Neural progenitor cell (in vitro differentiated cells): ENCODE measurements at regions not wholly inside any gene's neighbourhood (a gene's known extent, or its start where the extent isn't known, plus 50 kb on each side); places are given as distances from the start of the nearest gene placed in this dataset.

Experiments used
- DNase-seq: peaks from one replicate; pipeline ENCODE4 v3.0.0-alpha.2; 2016; ENCODE audit warnings: low spot score
- H2AFZ ChIP-seq: fragments of 200-600 bp; sonication (generic); replicated peaks from 2 replicates; pipeline ENCODE4 v1.6.1; 2016; ENCODE audit warnings: antibody characterized with exemption
- H3F3A ChIP-seq: fragments of 200-600 bp; sonication (generic); 2 replicates; pipeline ENCODE4 v1.6.1; 2016; ENCODE audit warnings: antibody characterized with exemption, low read depth
- H3K27ac ChIP-seq: fragments of 200-600 bp; sonication (generic); 2 replicates; pipeline ENCODE4 v1.5.1; 2016; ENCODE audit warnings: mild to moderate bottlenecking
- H3K27me3 ChIP-seq: fragments of 200-600 bp; sonication (generic); 2 replicates; pipeline ENCODE4 v1.6.1; 2016; ENCODE audit warnings: mild to moderate bottlenecking, moderate library complexity
- H3K36me3 ChIP-seq: fragments of 200-600 bp; sonication (generic); 2 replicates; pipeline ENCODE4 v1.5.1; 2016
- H3K4me1 ChIP-seq: fragments of 200-600 bp; sonication (generic); 2 replicates; pipeline ENCODE4 v1.6.1; 2016; ENCODE audit warnings: mixed run types
- H3K4me2 ChIP-seq: fragments of 200-600 bp; sonication (generic); 2 replicates; pipeline ENCODE4 v1.6.1; 2016
- H3K4me3 ChIP-seq: fragments of 200-600 bp; sonication (generic); 2 replicates; pipeline ENCODE4 v1.5.1; 2016
- H3K79me2 ChIP-seq: fragments of 200-600 bp; sonication (generic); 2 replicates; pipeline ENCODE4 v1.6.1; 2016; ENCODE audit warnings: low read depth
- H3K9ac ChIP-seq: fragments of 200-600 bp; sonication (generic); 2 replicates; pipeline ENCODE4 v1.6.1; 2016
- H3K9me3 ChIP-seq: fragments of 200-600 bp; sonication (generic); 2 replicates; pipeline ENCODE4 v1.5.1; 2016; ENCODE audit warnings: low read depth
- H4K20me1 ChIP-seq: fragments of 200-600 bp; sonication (generic); 2 replicates; pipeline ENCODE4 v1.6.1; 2016; ENCODE audit warnings: low read depth
- H3K27ac Mint-ChIP-seq: 3 replicates; pipeline ENCODE4 v1.8.0; 2021; ENCODE audit warnings: mixed read lengths
- H3K27me3 Mint-ChIP-seq: 2 replicates; pipeline ENCODE4 v1.8.0; 2022; ENCODE audit warnings: low read depth, mild to moderate bottlenecking, inconsistent platforms, moderate library complexity, mixed read lengths; ENCODE audit not compliant: insufficient read depth
- H3K36me3 Mint-ChIP-seq: 3 replicates; pipeline ENCODE4 v1.8.0; 2021; ENCODE audit warnings: mixed read lengths
- H3K4me1 Mint-ChIP-seq: 3 replicates; pipeline ENCODE4 v1.8.0; 2021; ENCODE audit warnings: mixed read lengths
- H3K4me3 Mint-ChIP-seq: 3 replicates; pipeline ENCODE4 v1.8.0; 2021; ENCODE audit warnings: mild to moderate bottlenecking, moderate library complexity, mixed read lengths
- H3K9me3 Mint-ChIP-seq: 3 replicates; pipeline ENCODE4 v1.8.0; 2020; ENCODE audit warnings: mixed read lengths
- CTCF ChIP-seq: fragments of 200-600 bp; sonication (generic); IDR thresholded peaks from 2 replicates; pipeline ENCODE4 v1.5.1; 2017; ENCODE audit warnings: antibody characterized with exemption, mild to moderate bottlenecking
- EZH2 ChIP-seq: fragments of 200-600 bp; sonication (generic); IDR thresholded peaks from 2 replicates; pipeline ENCODE4 v1.6.1; 2017; ENCODE audit warnings: antibody characterized with exemption, mild to moderate bottlenecking, moderate library complexity
- EZH2phosphoT487 ChIP-seq: fragments of 200-600 bp; sonication (generic); IDR thresholded peaks from 2 replicates; pipeline ENCODE4 v1.6.1; 2017; ENCODE audit warnings: antibody characterized with exemption

- Mint-ChIP-seq H3K36me3 (no peaks in the 10 kb centered on the region), H3K9me3 (peaks cover 7% of the 10 kb centered on the region), H3K27ac (no peak overlapping the region), H3K4me1 (peaks cover 3% of the 10 kb centered on the region), H3K4me3 (no peak overlapping the region), H3K27me3 (no peaks in the 10 kb centered on the region)
- no peaks in the 10 kb centered on the region for H3K27me3 ChIP-seq
- H3K9me3 ChIP-seq, result no peaks in the 10 kb centered on the region
- H4K20me1 ChIP-seq, result no peaks in the 10 kb centered on the region
- TF ChIP-seq EZH2phosphoT487 (no peak), EZH2 (no peak), CTCF (no peak)
- no peak overlapping the region for H3K27ac ChIP-seq
- DNase-seq, result no peak
- H3K4me3 ChIP-seq, result no peak overlapping the region
- H3K4me1 ChIP-seq, result peaks cover 8% of the 10 kb centered on the region
- H2AFZ ChIP-seq, result peak overlapping the region; percentile 55
- H3K4me2 ChIP-seq, result no peak overlapping the region
- H3F3A ChIP-seq, result no peaks in the 10 kb centered on the region
- no peaks in the 10 kb centered on the region for H3K79me2 ChIP-seq
- H3K36me3 ChIP-seq, result no peaks in the 10 kb centered on the region
- no peak overlapping the region for H3K9ac ChIP-seq
Observed at GRCh38 chr13:33723365-33723764, 94.6 kb upstream of the RFC3 start.

GRCh38 chr13:33723772-33724435 is 94.0 kb upstream of the RFC3 start:
- Histone ChIP-seq H3K4me1 (peaks cover 8% of the 10 kb centered on the region), H3K4me3 (no peak overlapping the region), H3K4me2 (no peak overlapping the region), H2AFZ (peak overlapping the region; percentile 55), H3K27me3 (no peaks in the 10 kb centered on the region), H3K79me2 (no peaks in the 10 kb centered on the region), H3K9me3 (no peaks in the 10 kb centered on the region), H3K27ac (no peak overlapping the region), H3K9ac (no peak overlapping the region), H3K36me3 (no peaks in the 10 kb centered on the region), H3F3A (no peaks in the 10 kb centered on the region), H4K20me1 (no peaks in the 10 kb centered on the region)
- no peak overlapping the region for H3K4me3 Mint-ChIP-seq
- TF ChIP-seq CTCF (peak; percentile 84), EZH2 (no peak)
- H3K9me3 Mint-ChIP-seq, result peaks cover 7% of the 10 kb centered on the region
- H3K36me3 Mint-ChIP-seq, result no peaks in the 10 kb centered on the region
- no peak overlapping the region for H3K27ac Mint-ChIP-seq
- peak; percentile 88 for DNase-seq
- H3K27me3 Mint-ChIP-seq, result no peaks in the 10 kb centered on the region
- H3K4me1 Mint-ChIP-seq, result peaks cover 5% of the 10 kb centered on the region

GRCh38 chr13:33725340-33725739 is 92.6 kb upstream of the RFC3 start:
- H4K20me1 ChIP-seq, result no peaks in the 10 kb centered on the region
- H3K79me2 ChIP-seq, result no peaks in the 10 kb centered on the region
- no peaks in the 10 kb centered on the region for H3F3A ChIP-seq
- H2AFZ ChIP-seq, result no peak overlapping the region
- Mint-ChIP-seq H3K27me3 (no peaks in the 10 kb centered on the region), H3K4me1 (peaks cover 5% of the 10 kb centered on the region), H3K27ac (no peak overlapping the region), H3K36me3 (no peaks in the 10 kb centered on the region), H3K4me3 (no peak overlapping the region), H3K9me3 (no peaks in the 10 kb centered on the region)
- no peak overlapping the region for H3K27ac ChIP-seq
- H3K4me1 ChIP-seq, result peaks cover 8% of the 10 kb centered on the region
- TF ChIP-seq EZH2phosphoT487, result no peak
- TF ChIP-seq CTCF, result no peak
- TF ChIP-seq EZH2, result no peak
- H3K36me3 ChIP-seq, result no peaks in the 10 kb centered on the region
- DNase-seq, result no peak
- H3K27me3 ChIP-seq, result no peaks in the 10 kb centered on the region
- H3K4me2 ChIP-seq, result no peak overlapping the region
- no peaks in the 10 kb centered on the region for H3K9me3 ChIP-seq
- H3K9ac ChIP-seq, result no peak overlapping the region
- H3K4me3 ChIP-seq, result no peak overlapping the region
